GM21825 (cell line): ENCODE measurements at regions not wholly inside any gene's neighbourhood (a gene's known extent, or its start where the extent isn't known, plus 50 kb on each side); places are given as distances from the start of the nearest gene placed in this dataset.

Experiments used
- ATAC-seq: cut with Tn5 transposase; IDR thresholded peaks from one replicate; pipeline ENCODE4 v1.9.1; 2021; ENCODE audit warnings: mild to moderate bottlenecking, moderate library complexity; ENCODE audit not compliant: unreplicated experiment

GRCh38 chr14:50056435-50056834, 59.9 kb downstream of the VCPKMT start:
- no peak for ATAC-seq

- ATAC-seq, result no peak
These were observed 59.0 kb downstream of the VCPKMT start for GRCh38 chr14:50057331-50057730.

- no peak for ATAC-seq
These were observed 58.3 kb downstream of the VCPKMT start for GRCh38 chr14:50058113-50058512.
